Subcutaneous abdominal adipose tissue (tissue), 5 donors: ENCODE measurements at regions not wholly inside any gene's neighbourhood (a gene's known extent, or its start where the extent isn't known, plus 50 kb on each side); places are given as distances from the start of the nearest gene placed in this dataset.
"Not testable (repeated sequence)": the region's sequence is repeated elsewhere in the genome, so short reads cannot be mapped to it uniquely, and the experiment has no call there.

Source experiments
- H3K27ac ChIP-seq: one replicate; pipeline ENCODE4 v1.7.0; 2013; ENCODE audit warnings: low read depth, mild to moderate bottlenecking, inconsistent platforms, low read length, moderate library complexity
- H3K27me3 ChIP-seq, 5 donors: one replicate each; pipeline ENCODE4 v1.7.0; 2013; ENCODE audit warnings: low read length in 5 of 5, inconsistent platforms in 1 of 5; ENCODE audit not compliant: control insufficient read depth in 5 of 5, insufficient read depth in 4 of 5
- H3K36me3 ChIP-seq, 5 donors: one replicate each; pipeline ENCODE4 v1.7.0; 2013; ENCODE audit warnings: low read length in 5 of 5; ENCODE audit not compliant: control insufficient read depth in 5 of 5, insufficient read depth in 5 of 5
- H3K4me1 ChIP-seq, 5 donors: one replicate each; pipeline ENCODE4 v1.7.0; 2013; ENCODE audit warnings: low read length in 5 of 5, mild to moderate bottlenecking in 3 of 5, moderate library complexity in 1 of 5; ENCODE audit not compliant: control insufficient read depth in 5 of 5, insufficient read depth in 5 of 5
- H3K4me3 ChIP-seq, 5 donors: one replicate each; pipeline ENCODE4 v1.7.0; 2013; ENCODE audit warnings: low read length in 5 of 5, low read depth in 1 of 5
- H3K9ac ChIP-seq, 5 donors: one replicate each; pipeline ENCODE4 v1.7.0; 2013; ENCODE audit warnings: low read length in 5 of 5, mild to moderate bottlenecking in 4 of 5, moderate library complexity in 3 of 5
- H3K9me3 ChIP-seq, 5 donors: one replicate each; pipeline ENCODE4 v1.7.0; 2013; ENCODE audit warnings: low read length in 5 of 5; ENCODE audit not compliant: control insufficient read depth in 5 of 5
- donor health status: healthy.
- donor health status: healthy.
- donor health status: healthy.
- donor health status: healthy.
- donor health status: healthy.

GRCh38 chr4:16418814-16419213 is 192.5 kb upstream of the TAPT1 start:
- Histone ChIP-seq H3K4me3 (no peak overlapping the region), H3K9ac (no peak overlapping the region), H3K36me3 (no peaks in the 10 kb centered on the region), H3K9me3 (peaks cover 0 to 10% (median 0%) of the 10 kb centered on the region in 5 donors), H3K4me1 (peaks cover 0 to 11% (median 0%) of the 10 kb centered on the region in 5 donors), H3K27me3 (no peaks in the 10 kb centered on the region), H3K27ac (no peak overlapping the region)

GRCh38 chr4:16417198-16417597 is 190.9 kb upstream of the TAPT1 start:
- peaks cover 0 to 10% (median 0%) of the 10 kb centered on the region in 5 donors for H3K9me3 ChIP-seq
- H3K4me3 ChIP-seq, result no peak overlapping the region
- H3K9ac ChIP-seq, result no peak overlapping the region
- H3K27ac ChIP-seq, result no peak overlapping the region
- H3K4me1 ChIP-seq, result peaks cover 0 to 11% (median 0%) of the 10 kb centered on the region in 5 donors
- no peaks in the 10 kb centered on the region for H3K27me3 ChIP-seq
- H3K36me3 ChIP-seq, result no peaks in the 10 kb centered on the region

GRCh38 chr4:16416601-16417000 is 190.3 kb upstream of the TAPT1 start:
- H3K27ac ChIP-seq, result no peak overlapping the region
- no peaks in the 10 kb centered on the region for H3K27me3 ChIP-seq
- no peak overlapping the region for H3K4me3 ChIP-seq
- no peak overlapping the region for H3K9ac ChIP-seq
- peaks cover 0 to 10% (median 0%) of the 10 kb centered on the region in 5 donors for H3K9me3 ChIP-seq
- no peaks in the 10 kb centered on the region for H3K36me3 ChIP-seq
- peaks cover 0 to 11% (median 0%) of the 10 kb centered on the region in 5 donors for H3K4me1 ChIP-seq

- Histone ChIP-seq H3K27me3 (no peaks in the 10 kb centered on the region), H3K36me3 (no peaks in the 10 kb centered on the region), H3K27ac (no peak overlapping the region), H3K4me1 (peaks cover 0 to 11% (median 0%) of the 10 kb centered on the region in 5 donors), H3K4me3 (no peak overlapping the region), H3K9ac (no peak overlapping the region), H3K9me3 (peaks cover 0 to 10% (median 0%) of the 10 kb centered on the region in 5 donors)
Measured at GRCh38 chr4:16415751-16416150, 189.5 kb upstream of the TAPT1 start.

GRCh38 chr4:16413814-16414555 is 187.7 kb upstream of the TAPT1 start:
- no peaks in the 10 kb centered on the region for H3K27me3 ChIP-seq
- H3K4me3 ChIP-seq, result no peak overlapping the region
- H3K36me3 ChIP-seq, result no peaks in the 10 kb centered on the region
- peaks cover 0 to 2% (median 0%) of the 10 kb centered on the region in 5 donors for H3K9me3 ChIP-seq
- peaks cover 0 to 11% (median 0%) of the 10 kb centered on the region in 5 donors for H3K4me1 ChIP-seq
- no peak overlapping the region for H3K27ac ChIP-seq
- no peak overlapping the region for H3K9ac ChIP-seq

- Histone ChIP-seq H3K9ac (no peak overlapping the region), H3K36me3 (no peaks in the 10 kb centered on the region), H3K27ac (no peak overlapping the region), H3K9me3 (no peaks in the 10 kb centered on the region), H3K4me3 (no peak overlapping the region), H3K27me3 (no peaks in the 10 kb centered on the region), H3K4me1 (peaks cover 0 to 2% (median 0%) of the 10 kb centered on the region in 5 donors)
Measured at GRCh38 chr4:16411501-16412085, 185.3 kb upstream of the TAPT1 start.

GRCh38 chr4:16393216-16393615 is 166.9 kb upstream of the TAPT1 start:
- not testable (repeated sequence) for H3K9me3 ChIP-seq, H3K27me3 ChIP-seq, H3K4me3 ChIP-seq, H3K36me3 ChIP-seq, H3K27ac ChIP-seq, H3K9ac ChIP-seq, H3K4me1 ChIP-seq

- Histone ChIP-seq H3K4me1 (no peaks in the 10 kb centered on the region), H3K27ac (no peak overlapping the region), H3K36me3 (no peaks in the 10 kb centered on the region), H3K9ac (no peak overlapping the region), H3K27me3 (peaks cover 0 to 3% (median 0%) of the 10 kb centered on the region in 5 donors), H3K9me3 (no peaks in the 10 kb centered on the region), H3K4me3 (no peak overlapping the region)
Measured at GRCh38 chr4:16391196-16391595, 164.9 kb upstream of the TAPT1 start.

GRCh38 chr4:16387448-16387847 is 161.2 kb upstream of the TAPT1 start:
- Histone ChIP-seq H3K4me1 (no peaks in the 10 kb centered on the region), H3K27ac (no peak overlapping the region), H3K36me3 (no peaks in the 10 kb centered on the region), H3K27me3 (peaks cover 0 to 3% (median 0%) of the 10 kb centered on the region in 5 donors), H3K9ac (no peak overlapping the region), H3K9me3 (no peaks in the 10 kb centered on the region), H3K4me3 (no peak overlapping the region)

GRCh38 chr4:16386711-16387320 is 160.5 kb upstream of the TAPT1 start:
- H3K9me3 ChIP-seq, result no peaks in the 10 kb centered on the region
- H3K9ac ChIP-seq, result no peak overlapping the region
- H3K27ac ChIP-seq, result no peak overlapping the region
- H3K27me3 ChIP-seq, result peaks cover 0 to 2% (median 0%) of the 10 kb centered on the region in 5 donors
- H3K36me3 ChIP-seq, result no peaks in the 10 kb centered on the region
- H3K4me1 ChIP-seq, result no peaks in the 10 kb centered on the region
- no peak overlapping the region for H3K4me3 ChIP-seq
